Inflammatory macrophage (primary cell): ENCODE measurements at regions not wholly inside any gene's neighbourhood (a gene's known extent, or its start where the extent isn't known, plus 50 kb on each side); places are given as distances from the start of the nearest gene placed in this dataset.

ENCODE experiments used
- DNase-seq, 2 donors: peaks; one replicate each; pipeline ENCODE4 v3.0.0-alpha.2; 2020 to 2022

- no peak for DNase-seq
Measured at GRCh38 chr16:51710905-51711563, 560.0 kb upstream of the SALL1 start.

- no peak for DNase-seq
Measured at GRCh38 chr16:51710186-51710585, 559.1 kb upstream of the SALL1 start.

GRCh38 chr16:51708861-51709260 lies 557.8 kb upstream of the SALL1 start:
- DNase-seq = no peak

DNA sequence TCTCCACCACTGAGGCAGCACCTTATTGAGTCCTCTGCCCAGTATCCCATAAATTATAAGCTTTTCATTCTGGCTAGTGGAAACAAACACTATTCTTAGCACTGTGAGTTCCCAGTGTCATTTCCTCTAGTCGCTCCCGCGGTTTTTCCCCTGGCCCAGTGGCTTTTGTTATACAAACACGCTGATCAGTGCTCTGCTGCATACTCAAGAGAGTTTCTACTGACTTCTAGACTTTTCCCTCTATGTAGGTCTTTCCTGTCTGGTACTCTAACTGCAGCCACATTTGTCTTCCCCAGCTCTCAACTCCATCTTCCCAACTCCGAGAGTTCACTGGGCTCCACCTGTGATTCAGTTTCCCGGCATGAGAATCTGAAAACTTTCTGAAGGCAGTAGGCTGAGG lies 556.6 kb upstream of the SALL1 start:
- DNase-seq = no peak

DNA sequence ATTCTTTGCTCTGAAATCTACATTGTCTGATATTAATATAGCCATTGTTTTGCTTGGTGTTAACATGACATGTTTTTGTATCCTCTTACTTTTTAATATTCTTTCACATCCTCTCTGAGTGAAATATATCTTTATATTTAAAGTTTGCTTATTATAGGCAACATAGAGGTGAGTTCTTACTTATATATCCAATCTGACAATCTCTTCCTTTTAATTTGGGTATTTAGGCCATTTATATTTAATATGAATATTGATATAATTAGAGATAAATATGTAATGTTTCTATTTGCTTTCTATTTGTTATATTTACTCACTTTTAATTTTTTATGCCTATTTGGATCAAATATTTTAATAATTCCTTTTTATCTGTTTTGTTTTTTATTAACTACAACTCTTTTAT lies 554.1 kb upstream of the SALL1 start:
- DNase-seq = no peak

GRCh38 chr16:51701025-51701424 lies 550.0 kb upstream of the SALL1 start:
- DNase-seq = no peak

GRCh38 chr16:51699686-51700396 lies 548.8 kb upstream of the SALL1 start:
- DNase-seq = no peak

DNA sequence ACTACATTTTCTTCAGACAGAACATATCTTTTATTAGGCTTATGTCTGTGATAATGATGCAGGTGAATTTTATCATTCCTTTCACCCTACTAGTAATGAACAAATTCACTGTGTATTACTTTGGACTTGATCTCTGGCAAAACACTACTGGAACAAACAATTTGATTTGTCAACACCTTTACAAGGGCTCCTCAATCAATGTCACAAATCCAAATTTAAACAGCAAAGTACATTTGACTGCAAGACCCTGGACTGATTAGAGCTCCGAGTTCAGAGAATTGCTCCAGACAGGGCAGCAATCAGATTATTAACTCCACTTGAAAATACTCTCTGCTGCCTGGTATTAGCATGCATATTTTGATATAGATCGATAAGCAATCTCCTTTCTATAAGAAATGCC lies 547.6 kb upstream of the SALL1 start:
- DNase-seq = no peak

DNA sequence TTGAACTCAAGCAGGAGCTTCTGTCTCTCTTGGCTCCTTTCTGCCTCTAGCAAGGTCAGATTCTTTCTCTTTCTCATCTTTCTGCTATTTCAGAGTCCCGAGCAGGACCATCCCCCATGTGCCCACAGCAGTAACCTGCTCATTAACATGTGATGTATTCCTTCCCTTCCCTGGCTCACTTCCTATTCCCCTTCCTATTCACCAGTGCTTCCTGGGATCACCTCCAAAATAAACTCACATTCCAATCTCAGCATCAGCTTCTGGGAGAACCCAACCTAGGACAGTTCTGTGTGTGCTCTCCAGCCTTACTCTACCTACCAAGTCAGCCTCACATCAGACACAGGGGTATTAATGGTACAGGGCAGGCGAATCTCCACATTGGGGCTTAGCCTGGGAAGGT lies 546.4 kb upstream of the SALL1 start:
- DNase-seq = no peak

GRCh38 chr16:51696376-51696775 lies 545.3 kb upstream of the SALL1 start:
- no peak for DNase-seq

DNA sequence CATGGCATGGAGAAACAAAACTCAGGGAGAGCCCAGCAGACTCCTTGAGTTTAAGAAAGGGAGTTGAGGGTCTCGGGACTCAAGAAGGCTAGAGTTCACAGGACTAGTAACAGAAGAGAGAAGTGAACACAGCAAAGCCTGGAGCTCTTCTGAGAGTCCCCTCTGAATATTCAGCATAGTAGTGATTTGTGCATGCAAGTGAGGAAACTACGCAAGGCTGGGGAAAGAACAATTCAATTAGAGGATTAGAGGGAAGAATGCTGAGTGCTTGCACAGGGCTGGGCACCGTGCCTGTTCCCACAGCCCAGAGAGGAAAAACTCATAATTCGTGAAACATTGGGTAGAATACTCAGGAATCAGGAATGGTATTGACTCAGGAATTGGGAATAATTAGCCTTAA lies 540.0 kb upstream of the SALL1 start:
- DNase-seq = no peak

DNA sequence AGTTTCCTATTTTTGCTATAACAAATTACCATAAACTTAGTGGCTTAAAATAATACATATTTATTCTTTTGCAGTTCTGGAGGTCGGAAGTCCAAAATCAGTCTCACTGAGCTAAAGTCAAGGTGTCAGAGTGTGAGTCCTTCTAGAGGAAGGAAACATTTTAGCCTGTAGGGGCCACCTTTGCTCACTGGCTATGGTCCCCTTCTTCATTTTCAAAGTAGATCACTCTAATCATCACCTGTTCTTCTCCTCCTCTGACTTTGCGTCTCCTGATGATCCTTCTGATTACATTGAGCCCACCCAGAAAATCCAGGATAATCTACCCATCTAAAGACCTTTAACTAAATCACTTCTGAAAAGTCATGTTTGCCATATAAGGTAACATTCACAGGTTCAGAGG lies 534.4 kb upstream of the SALL1 start:
- DNase-seq = no peak

DNA sequence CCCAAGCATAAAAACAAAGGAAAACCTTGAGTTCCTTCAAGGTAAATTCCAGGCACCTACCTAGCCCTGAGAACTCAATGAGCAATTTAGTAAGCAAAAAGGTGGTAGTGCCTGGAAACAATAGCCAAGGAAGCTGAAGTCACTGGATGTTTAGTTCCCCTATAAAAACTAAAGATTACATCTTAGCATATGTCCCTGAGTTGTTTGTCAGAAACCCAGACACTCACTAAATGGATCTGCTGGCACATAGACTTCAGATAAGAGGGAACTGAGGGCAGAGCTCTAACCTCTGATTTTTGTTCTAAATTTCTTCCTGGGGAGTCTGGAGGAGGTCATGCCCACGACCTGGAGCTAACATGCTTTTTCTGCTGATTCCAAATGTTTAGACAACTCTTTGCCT lies 532.8 kb upstream of the SALL1 start:
- DNase-seq = no peak

DNA sequence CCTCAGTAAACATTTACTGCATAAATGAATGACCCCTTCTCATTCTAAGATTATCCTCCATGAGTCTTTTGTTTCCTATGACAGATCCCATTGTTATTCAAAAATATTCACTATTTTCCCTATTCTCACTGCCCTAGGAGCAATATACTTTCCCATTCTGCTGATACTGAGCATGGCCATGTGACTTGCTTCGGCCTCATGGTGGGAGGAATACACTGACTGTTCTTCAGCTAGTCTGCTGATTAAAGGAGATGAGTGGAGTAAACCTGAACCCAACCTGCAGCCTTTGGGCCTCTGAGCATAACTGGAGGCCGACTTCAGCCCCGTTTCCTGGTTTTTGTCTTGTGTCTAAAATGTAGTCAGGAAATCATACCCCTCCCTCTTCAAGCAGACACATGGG lies 531.8 kb upstream of the SALL1 start:
- no peak for DNase-seq

DNA sequence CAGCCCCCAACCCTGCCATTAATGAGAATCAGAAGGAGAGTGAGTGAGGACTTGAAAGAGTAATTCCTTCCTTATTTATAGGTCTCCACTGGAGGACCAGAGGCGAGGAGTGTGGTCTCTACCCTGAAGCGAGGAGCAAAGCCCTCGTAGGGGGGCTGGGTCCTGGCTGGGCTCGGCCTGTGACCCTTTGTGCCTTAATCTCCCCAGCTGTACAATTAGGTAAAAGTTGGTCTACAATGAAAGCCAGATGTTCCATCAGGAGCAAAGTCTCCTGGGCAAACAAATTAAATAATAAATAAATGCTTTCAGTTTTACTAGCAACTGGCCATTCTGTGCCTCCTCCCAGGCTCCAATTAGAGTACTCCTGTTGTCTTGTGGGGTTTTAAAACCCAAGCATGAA lies 523.5 kb upstream of the SALL1 start:
- DNase-seq = no peak

GRCh38 chr16:51670527-51670926 lies 519.5 kb upstream of the SALL1 start:
- no peak for DNase-seq

DNA sequence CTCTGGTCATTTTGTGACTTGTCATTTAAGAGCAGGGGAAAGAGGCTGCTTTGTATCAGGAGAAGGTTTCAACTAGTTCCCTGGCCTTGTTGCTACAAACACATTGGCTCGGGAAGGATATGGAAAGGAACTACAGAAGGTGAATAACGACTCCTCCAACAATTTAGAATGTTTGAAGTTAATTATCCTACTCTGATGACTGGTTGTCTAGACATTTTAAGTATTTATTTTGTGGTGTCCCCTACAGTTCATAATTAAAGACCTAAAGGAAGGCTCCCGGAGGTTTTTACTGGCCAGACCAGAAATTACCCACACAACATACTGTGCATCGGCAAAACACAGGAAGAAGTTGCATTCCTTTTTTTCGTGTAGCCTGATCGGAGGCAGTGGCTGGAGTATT lies 515.8 kb upstream of the SALL1 start:
- no peak for DNase-seq

DNA sequence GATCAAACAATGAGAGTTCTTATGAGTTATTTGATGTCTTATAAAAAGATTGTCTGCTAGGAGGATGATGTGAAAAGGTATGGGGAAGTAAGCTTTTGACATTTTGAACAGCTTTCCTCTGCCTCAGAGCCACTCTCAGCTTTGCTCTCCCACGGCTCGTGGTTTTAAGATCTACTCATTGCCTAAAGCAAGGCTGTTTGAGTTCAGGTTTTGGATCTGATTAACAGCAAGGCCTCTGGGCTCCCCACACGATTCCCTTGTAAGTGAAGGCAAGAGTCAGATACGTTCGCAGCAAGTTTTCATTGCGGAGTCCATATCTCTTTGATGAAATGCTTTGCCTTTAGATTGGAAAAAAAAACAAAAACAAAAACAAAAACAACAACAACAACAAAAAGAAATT lies 515.0 kb upstream of the SALL1 start:
- no peak for DNase-seq

- no peak for DNase-seq
Measured at GRCh38 chr16:51665436-51665998, 514.4 kb upstream of the SALL1 start.

- DNase-seq = no peak
Measured at GRCh38 chr16:51658531-51658930, 507.5 kb upstream of the SALL1 start.

DNA sequence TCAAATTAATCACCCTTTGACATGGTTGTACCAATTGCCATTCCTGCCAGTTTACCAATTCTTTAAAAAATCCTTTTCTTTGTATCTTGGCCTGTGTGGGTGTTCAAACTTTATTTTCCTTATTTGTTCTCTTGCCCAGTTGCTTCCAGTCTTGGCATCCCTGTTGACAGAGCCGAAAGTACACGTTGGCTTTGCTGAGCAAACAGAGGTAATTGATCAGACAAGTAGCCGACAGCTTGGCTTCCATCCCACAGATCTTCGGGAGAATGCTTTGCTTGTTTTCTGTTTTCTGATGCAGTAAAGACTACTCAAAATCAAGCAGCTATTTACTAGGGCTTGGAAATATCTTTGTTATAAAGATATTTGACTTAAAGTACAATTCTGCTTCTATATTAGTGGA lies 506.8 kb upstream of the SALL1 start:
- DNase-seq = no peak

- DNase-seq = no peak
Measured at GRCh38 chr16:51655249-51655648, 504.2 kb upstream of the SALL1 start.

DNA sequence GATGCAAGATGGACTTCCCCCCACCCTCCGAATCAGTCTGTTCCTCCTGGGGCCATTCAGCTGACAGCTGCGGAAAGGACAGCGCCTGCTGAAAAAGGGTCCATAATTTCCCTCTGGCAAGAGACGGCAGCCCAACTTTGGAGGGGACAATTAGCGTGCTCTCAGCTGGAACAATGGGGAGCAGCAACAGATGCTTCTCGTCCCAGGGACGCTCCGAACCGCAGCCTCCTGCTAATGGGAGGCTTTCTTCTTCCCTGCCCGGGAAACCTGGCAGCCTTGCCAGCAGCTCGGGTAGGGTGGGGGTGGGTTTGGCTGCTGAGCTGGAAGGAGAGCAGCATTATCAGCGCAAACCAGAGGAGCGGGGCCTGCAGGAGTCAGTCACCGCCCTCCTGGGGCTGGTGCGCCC lies 500.0 kb upstream of the SALL1 start:
- no peak for DNase-seq

GRCh38 chr16:51649631-51650030 lies 498.6 kb upstream of the SALL1 start:
- DNase-seq = no peak

GRCh38 chr16:51648526-51648925 lies 497.5 kb upstream of the SALL1 start:
- no peak for DNase-seq
